WTC11 (cell line): ENCODE measurements at regions not wholly inside any gene's neighbourhood (a gene's known extent, or its start where the extent isn't known, plus 50 kb on each side); places are given as distances from the start of the nearest gene placed in this dataset.

Experiments used
- ATAC-seq: fragments of 200-7000 bp; cut with Tn5 transposase; 2 replicates; pipeline ENCODE4 v1.10.0; 2021; ENCODE audit warnings: mild to moderate bottlenecking, moderate library complexity
- CTCF ChIA-PET: fragments of 300-600 bp; sonication (Branson Sonifier 250); formaldehyde crosslinking; loops from one replicate; lab custom pipeline; 2021; ENCODE audit warnings: antibody characterized with exemption; lab: Charles Lee
- POLR2A ChIA-PET: fragments of 350-600 bp; sonication (Branson Sonifier 250); formaldehyde crosslinking; loops from one replicate; lab custom pipeline; 2021; ENCODE audit warnings: antibody characterized with exemption; lab: Charles Lee
- DNase-seq: peaks from one replicate; pipeline ENCODE4 v3.0.0; 2021; ENCODE audit warnings: low spot score
- H3K27ac Mint-ChIP-seq: 2 replicates; pipeline ENCODE4 v1.8.0; 2021; ENCODE audit warnings: mixed read lengths
- H3K27me3 Mint-ChIP-seq: 2 replicates; pipeline ENCODE4 v1.8.0; 2021; ENCODE audit warnings: low read depth, mild to moderate bottlenecking, moderate library complexity, mixed read lengths
- H3K36me3 Mint-ChIP-seq: 2 replicates; pipeline ENCODE4 v1.8.0; 2021; ENCODE audit warnings: mixed read lengths
- H3K4me1 Mint-ChIP-seq: 2 replicates; pipeline ENCODE4 v1.8.0; 2022; ENCODE audit warnings: mixed read lengths
- H3K4me3 Mint-ChIP-seq: 2 replicates; pipeline ENCODE4 v1.8.0; 2021; ENCODE audit warnings: mild to moderate bottlenecking, moderate library complexity, mixed read lengths
- H3K9me3 Mint-ChIP-seq: 2 replicates; pipeline ENCODE4 v1.8.0; 2021; ENCODE audit warnings: mixed read lengths
- CBFB ChIP-seq: sonication (generic); formaldehyde crosslinking; IDR thresholded peaks from 2 replicates; pipeline ENCODE4 v1.8.1; 2022; ENCODE audit warnings: mild to moderate bottlenecking, low read depth, missing genetic modification reagents
- GABPB1 ChIP-seq: sonication (generic); formaldehyde crosslinking; IDR thresholded peaks from 2 replicates; pipeline ENCODE4 v1.8.1; 2023; ENCODE audit warnings: mild to moderate bottlenecking, missing genetic modification reagents
- MXD4 ChIP-seq: fragments of 250-450 bp; sonication (Bioruptor Pico); IDR thresholded peaks from 2 replicates; pipeline ENCODE4 v1.8.0; 2021; ENCODE audit warnings: mild to moderate bottlenecking, moderate library complexity, borderline replicate concordance
- NR1H2 ChIP-seq: sonication (generic); formaldehyde crosslinking; IDR thresholded peaks from 2 replicates; pipeline ENCODE4 v1.9.0; 2021; ENCODE audit warnings: mild to moderate bottlenecking, moderate library complexity, missing genetic modification reagents
- RORB ChIP-seq: fragments of 250-450 bp; sonication (Bioruptor Pico); IDR thresholded peaks from 2 replicates; pipeline ENCODE4 v1.9.0; 2021; ENCODE audit warnings: mild to moderate bottlenecking
- TCF7 ChIP-seq: sonication (generic); formaldehyde crosslinking; IDR thresholded peaks from 2 replicates; pipeline ENCODE4 v1.8.0; 2022; ENCODE audit warnings: mild to moderate bottlenecking, low read depth, missing genetic modification reagents, moderate library complexity
- ZBTB21 ChIP-seq: sonication (generic); formaldehyde crosslinking; IDR thresholded peaks from 2 replicates; pipeline ENCODE4 v1.8.1; 2023; ENCODE audit warnings: mild to moderate bottlenecking, missing genetic modification reagents, borderline replicate concordance
- ZNF138 ChIP-seq: sonication (generic); formaldehyde crosslinking; conservative IDR thresholded peaks from 2 replicates; pipeline ENCODE4 v1.8.1; 2022; ENCODE audit warnings: mild to moderate bottlenecking, moderate library complexity, missing genetic modification reagents
- ZNF263 ChIP-seq: sonication (generic); formaldehyde crosslinking; IDR thresholded peaks from 2 replicates; pipeline ENCODE4 v1.8.1; 2022; ENCODE audit warnings: low read depth, mild to moderate bottlenecking, moderate library complexity, missing genetic modification reagents
- ZNF512 ChIP-seq: sonication (generic); formaldehyde crosslinking; IDR thresholded peaks from 2 replicates; pipeline ENCODE4 v1.8.1; 2022; ENCODE audit warnings: missing genetic modification reagents, borderline replicate concordance
- TF ChIP-seq, protein P1 (sequence below): fragments of 200-600 bp; IDR thresholded peaks from 2 replicates; pipeline ENCODE4 v1.8.0; 2022; ENCODE audit warnings: antibody characterized with exemption
- TF ChIP-seq, protein P2 (sequence below): sonication (generic); formaldehyde crosslinking; IDR thresholded peaks from 2 replicates; pipeline ENCODE4 v1.8.0; 2022; ENCODE audit warnings: mild to moderate bottlenecking, missing genetic modification reagents
- TF ChIP-seq, protein P3 (sequence below): sonication (generic); formaldehyde crosslinking; IDR thresholded peaks from 2 replicates; pipeline ENCODE4 v1.8.0; 2022; ENCODE audit warnings: missing genetic modification reagents
- TF ChIP-seq, protein P4 (sequence below): fragments of 250-450 bp; sonication (Bioruptor Pico); IDR thresholded peaks from 2 replicates; pipeline ENCODE4 v1.8.0; 2021; ENCODE audit warnings: mild to moderate bottlenecking
- TF ChIP-seq, protein P5 (sequence below): sonication (generic); formaldehyde crosslinking; IDR thresholded peaks from 2 replicates; pipeline ENCODE4 v1.8.1; 2022; ENCODE audit warnings: mild to moderate bottlenecking, missing genetic modification reagents, moderate library complexity, borderline replicate concordance
- TF ChIP-seq, protein P6 (sequence below): sonication (generic); formaldehyde crosslinking; IDR thresholded peaks from 2 replicates; pipeline ENCODE4 v1.8.0; 2023; ENCODE audit warnings: missing genetic modification reagents

DNA sequence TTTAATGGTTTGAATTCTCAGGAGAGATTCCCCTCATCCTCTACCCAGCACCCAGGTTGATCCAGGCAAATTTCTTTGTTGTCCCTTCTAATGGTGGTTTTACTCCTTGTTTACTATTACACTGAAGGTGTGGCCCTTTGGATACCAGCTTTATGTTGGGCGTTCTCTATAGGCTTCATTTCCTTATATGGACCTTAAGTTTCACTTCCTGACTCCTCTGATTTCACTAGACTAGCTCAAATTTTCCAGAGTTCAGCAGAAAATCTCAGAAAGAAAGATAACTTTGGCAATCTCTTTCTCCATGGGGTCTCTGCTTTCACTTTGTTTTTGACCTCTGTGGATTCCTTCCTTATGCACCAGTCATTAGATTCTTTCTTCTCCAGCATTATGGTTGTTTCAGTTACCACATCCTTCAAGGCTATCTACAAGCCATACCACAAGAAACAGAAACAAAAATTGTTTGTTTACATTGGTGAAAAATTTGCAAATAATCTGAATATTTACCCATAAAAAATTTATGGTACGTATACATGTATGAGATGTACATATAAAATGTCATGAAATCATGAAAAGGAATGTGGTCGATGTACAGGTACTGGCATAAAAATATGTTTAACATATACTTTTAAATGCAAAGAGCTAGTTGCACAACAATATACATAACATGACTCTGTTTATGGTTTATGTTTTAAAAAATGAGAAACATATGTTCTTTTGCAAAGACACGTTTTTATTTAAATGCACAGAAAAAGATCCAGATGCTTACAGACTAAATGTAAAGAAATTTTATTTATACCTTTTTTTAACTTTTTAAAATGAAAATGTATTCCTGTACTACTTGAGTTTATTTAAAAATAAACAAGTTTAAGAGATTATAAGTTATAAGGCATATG, 212.6 kb downstream of the LACC1 start:
- no peak for ATAC-seq
- CTCF ChIA-PET = no interaction called here
- peaks cover 7% of the 10 kb centered on the region for H3K36me3 Mint-ChIP-seq

GRCh38 chr13:44093607-44094564, 214.2 kb downstream of the LACC1 start:
- no peak for DNase-seq
- POLR2A ChIA-PET = no interaction called here

More for the DNA sequence above, 212.6 kb downstream of the LACC1 start:
- DNase-seq = no peak
- Mint-ChIP-seq H3K4me3 (no peak overlapping the region), H3K4me1 (0 out of 2 replicates have a peak, but pooled peaks cover 7% of the 10 kb centered on the region), H3K27ac (no peak overlapping the region), H3K9me3 (peaks cover 31% of the 10 kb centered on the region), H3K27me3 (peaks cover 4% of the 10 kb centered on the region; the same call in 1 of the 2 replicates)
- TF ChIP-seq ZNF263 (CRISPR knock-in tag) = no peak
- TF ChIP-seq CBFB (CRISPR knock-in tag) = no peak
- TF ChIP-seq NR1H2 = no peak
- POLR2A ChIA-PET = no interaction called here

GRCh38 chr13:44096901-44097300, 217.2 kb downstream of the LACC1 start:
- POLR2A ChIA-PET = no interaction called here
- no peak for ATAC-seq
- CTCF ChIA-PET = no interaction called here
- TF ChIP-seq ZBTB21 (CRISPR knock-in tag) = no peak
- TF ChIP-seq, protein P1, sequence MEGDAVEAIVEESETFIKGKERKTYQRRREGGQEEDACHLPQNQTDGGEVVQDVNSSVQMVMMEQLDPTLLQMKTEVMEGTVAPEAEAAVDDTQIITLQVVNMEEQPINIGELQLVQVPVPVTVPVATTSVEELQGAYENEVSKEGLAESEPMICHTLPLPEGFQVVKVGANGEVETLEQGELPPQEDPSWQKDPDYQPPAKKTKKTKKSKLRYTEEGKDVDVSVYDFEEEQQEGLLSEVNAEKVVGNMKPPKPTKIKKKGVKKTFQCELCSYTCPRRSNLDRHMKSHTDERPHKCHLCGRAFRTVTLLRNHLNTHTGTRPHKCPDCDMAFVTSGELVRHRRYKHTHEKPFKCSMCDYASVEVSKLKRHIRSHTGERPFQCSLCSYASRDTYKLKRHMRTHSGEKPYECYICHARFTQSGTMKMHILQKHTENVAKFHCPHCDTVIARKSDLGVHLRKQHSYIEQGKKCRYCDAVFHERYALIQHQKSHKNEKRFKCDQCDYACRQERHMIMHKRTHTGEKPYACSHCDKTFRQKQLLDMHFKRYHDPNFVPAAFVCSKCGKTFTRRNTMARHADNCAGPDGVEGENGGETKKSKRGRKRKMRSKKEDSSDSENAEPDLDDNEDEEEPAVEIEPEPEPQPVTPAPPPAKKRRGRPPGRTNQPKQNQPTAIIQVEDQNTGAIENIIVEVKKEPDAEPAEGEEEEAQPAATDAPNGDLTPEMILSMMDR = no peak
- TF ChIP-seq, protein P2, sequence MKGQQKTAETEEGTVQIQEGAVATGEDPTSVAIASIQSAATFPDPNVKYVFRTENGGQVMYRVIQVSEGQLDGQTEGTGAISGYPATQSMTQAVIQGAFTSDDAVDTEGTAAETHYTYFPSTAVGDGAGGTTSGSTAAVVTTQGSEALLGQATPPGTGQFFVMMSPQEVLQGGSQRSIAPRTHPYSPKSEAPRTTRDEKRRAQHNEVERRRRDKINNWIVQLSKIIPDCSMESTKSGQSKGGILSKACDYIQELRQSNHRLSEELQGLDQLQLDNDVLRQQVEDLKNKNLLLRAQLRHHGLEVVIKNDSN (CRISPR knock-in tag) = no peak
- TF ChIP-seq, protein P3, sequence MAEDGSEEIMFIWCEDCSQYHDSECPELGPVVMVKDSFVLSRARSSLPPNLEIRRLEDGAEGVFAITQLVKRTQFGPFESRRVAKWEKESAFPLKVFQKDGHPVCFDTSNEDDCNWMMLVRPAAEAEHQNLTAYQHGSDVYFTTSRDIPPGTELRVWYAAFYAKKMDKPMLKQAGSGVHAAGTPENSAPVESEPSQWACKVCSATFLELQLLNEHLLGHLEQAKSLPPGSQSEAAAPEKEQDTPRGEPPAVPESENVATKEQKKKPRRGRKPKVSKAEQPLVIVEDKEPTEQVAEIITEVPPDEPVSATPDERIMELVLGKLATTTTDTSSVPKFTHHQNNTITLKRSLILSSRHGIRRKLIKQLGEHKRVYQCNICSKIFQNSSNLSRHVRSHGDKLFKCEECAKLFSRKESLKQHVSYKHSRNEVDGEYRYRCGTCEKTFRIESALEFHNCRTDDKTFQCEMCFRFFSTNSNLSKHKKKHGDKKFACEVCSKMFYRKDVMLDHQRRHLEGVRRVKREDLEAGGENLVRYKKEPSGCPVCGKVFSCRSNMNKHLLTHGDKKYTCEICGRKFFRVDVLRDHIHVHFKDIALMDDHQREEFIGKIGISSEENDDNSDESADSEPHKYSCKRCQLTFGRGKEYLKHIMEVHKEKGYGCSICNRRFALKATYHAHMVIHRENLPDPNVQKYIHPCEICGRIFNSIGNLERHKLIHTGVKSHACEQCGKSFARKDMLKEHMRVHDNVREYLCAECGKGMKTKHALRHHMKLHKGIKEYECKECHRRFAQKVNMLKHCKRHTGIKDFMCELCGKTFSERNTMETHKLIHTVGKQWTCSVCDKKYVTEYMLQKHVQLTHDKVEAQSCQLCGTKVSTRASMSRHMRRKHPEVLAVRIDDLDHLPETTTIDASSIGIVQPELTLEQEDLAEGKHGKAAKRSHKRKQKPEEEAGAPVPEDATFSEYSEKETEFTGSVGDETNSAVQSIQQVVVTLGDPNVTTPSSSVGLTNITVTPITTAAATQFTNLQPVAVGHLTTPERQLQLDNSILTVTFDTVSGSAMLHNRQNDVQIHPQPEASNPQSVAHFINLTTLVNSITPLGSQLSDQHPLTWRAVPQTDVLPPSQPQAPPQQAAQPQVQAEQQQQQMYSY (CRISPR knock-in tag) = no peak
- TF ChIP-seq, protein P4, sequence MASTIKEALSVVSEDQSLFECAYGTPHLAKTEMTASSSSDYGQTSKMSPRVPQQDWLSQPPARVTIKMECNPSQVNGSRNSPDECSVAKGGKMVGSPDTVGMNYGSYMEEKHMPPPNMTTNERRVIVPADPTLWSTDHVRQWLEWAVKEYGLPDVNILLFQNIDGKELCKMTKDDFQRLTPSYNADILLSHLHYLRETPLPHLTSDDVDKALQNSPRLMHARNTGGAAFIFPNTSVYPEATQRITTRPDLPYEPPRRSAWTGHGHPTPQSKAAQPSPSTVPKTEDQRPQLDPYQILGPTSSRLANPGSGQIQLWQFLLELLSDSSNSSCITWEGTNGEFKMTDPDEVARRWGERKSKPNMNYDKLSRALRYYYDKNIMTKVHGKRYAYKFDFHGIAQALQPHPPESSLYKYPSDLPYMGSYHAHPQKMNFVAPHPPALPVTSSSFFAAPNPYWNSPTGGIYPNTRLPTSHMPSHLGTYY (CRISPR knock-in tag) = no peak
- TF ChIP-seq, protein P5, sequence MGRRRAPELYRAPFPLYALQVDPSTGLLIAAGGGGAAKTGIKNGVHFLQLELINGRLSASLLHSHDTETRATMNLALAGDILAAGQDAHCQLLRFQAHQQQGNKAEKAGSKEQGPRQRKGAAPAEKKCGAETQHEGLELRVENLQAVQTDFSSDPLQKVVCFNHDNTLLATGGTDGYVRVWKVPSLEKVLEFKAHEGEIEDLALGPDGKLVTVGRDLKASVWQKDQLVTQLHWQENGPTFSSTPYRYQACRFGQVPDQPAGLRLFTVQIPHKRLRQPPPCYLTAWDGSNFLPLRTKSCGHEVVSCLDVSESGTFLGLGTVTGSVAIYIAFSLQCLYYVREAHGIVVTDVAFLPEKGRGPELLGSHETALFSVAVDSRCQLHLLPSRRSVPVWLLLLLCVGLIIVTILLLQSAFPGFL = no peak
- no peak for TF ChIP-seq TCF7

More at GRCh38 chr13:44093607-44094564, 214.2 kb downstream of the LACC1 start:
- no peak for ATAC-seq
- CTCF ChIA-PET = interaction anchor here (0.7 kb wide), 1 partner anchor 725 kb away, joined by 3 read pairs; no protein-coding TSS in a partner anchor
- Mint-ChIP-seq H3K4me1 (0 out of 2 replicates have a peak, but pooled peaks cover 7% of the 10 kb centered on the region), H3K27ac (no peak overlapping the region), H3K27me3 (no peaks in the 10 kb centered on the region), H3K36me3 (peaks cover 7% of the 10 kb centered on the region), H3K9me3 (peaks cover 29% of the 10 kb centered on the region), H3K4me3 (no peak overlapping the region)
- TF ChIP-seq GABPB1 (CRISPR knock-in tag) (no peak), RORB (peak; percentile 45; the same call in 1 of the 2 replicates), MXD4 (no peak), ZNF512 (CRISPR knock-in tag) (no peak), ZNF138 (CRISPR knock-in tag) (no peak)
- TF ChIP-seq, protein P6, sequence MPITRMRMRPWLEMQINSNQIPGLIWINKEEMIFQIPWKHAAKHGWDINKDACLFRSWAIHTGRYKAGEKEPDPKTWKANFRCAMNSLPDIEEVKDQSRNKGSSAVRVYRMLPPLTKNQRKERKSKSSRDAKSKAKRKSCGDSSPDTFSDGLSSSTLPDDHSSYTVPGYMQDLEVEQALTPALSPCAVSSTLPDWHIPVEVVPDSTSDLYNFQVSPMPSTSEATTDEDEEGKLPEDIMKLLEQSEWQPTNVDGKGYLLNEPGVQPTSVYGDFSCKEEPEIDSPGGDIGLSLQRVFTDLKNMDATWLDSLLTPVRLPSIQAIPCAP = no peak

More at GRCh38 chr13:44096901-44097300, 217.2 kb downstream of the LACC1 start:
- peaks cover 10% of the 10 kb centered on the region for H3K36me3 Mint-ChIP-seq
- no peak overlapping the region for H3K4me3 Mint-ChIP-seq
- 0 out of 2 replicates have a peak, but pooled peaks cover 7% of the 10 kb centered on the region for H3K4me1 Mint-ChIP-seq
- no peak for DNase-seq
- H3K27ac Mint-ChIP-seq = no peak overlapping the region
- no peaks in the 10 kb centered on the region for H3K27me3 Mint-ChIP-seq
- H3K9me3 Mint-ChIP-seq = peaks cover 31% of the 10 kb centered on the region
